Liver (tissue), 8 donors: ENCODE measurements at regions not wholly inside any gene's neighbourhood (a gene's known extent, or its start where the extent isn't known, plus 50 kb on each side); places are given as distances from the start of the nearest gene placed in this dataset.

ENCODE experiments used
- DNase-seq: peaks from one replicate; pipeline ENCODE4 v3.0.0-alpha.2; 2017; ENCODE audit warnings: low spot score
- H3K27ac ChIP-seq, 2 donors: one replicate each; pipeline ENCODE4 v1.7.0; 2013; ENCODE audit warnings: inconsistent platforms in 2 of 2, low read length in 2 of 2, control low read depth in 1 of 2, low read depth in 1 of 2, mild to moderate bottlenecking in 1 of 2
- H3K27me3 ChIP-seq, 4 donors: one replicate each; pipeline versions ENCODE4 v1.6.1 to v1.7.0; 2013; ENCODE audit warnings: low read length in 3 of 4, inconsistent platforms in 1 of 4, mild to moderate bottlenecking in 1 of 4, moderate library complexity in 1 of 4; ENCODE audit not compliant: control insufficient read depth in 4 of 4, insufficient read depth in 4 of 4
- H3K36me3 ChIP-seq, 4 donors: one replicate each; pipeline versions ENCODE4 v1.6.1 to v1.7.0; 2013; ENCODE audit warnings: low read length in 3 of 4, mild to moderate bottlenecking in 3 of 4, low read depth in 1 of 4, moderate library complexity in 1 of 4; ENCODE audit not compliant: control insufficient read depth in 4 of 4, insufficient read depth in 3 of 4
- H3K4me1 ChIP-seq, 4 donors: one replicate each; pipeline versions ENCODE4 v1.6.1 to v1.7.0; 2013; ENCODE audit warnings: low read length in 3 of 4, mild to moderate bottlenecking in 3 of 4, moderate library complexity in 1 of 4; ENCODE audit not compliant: control insufficient read depth in 4 of 4, insufficient read depth in 4 of 4
- H3K4me3 ChIP-seq, 3 donors: one replicate each; pipeline versions ENCODE4 v1.6.1 to v1.7.0; 2013; ENCODE audit warnings: low read length in 3 of 3, control low read depth in 1 of 3, low read depth in 1 of 3, mild to moderate bottlenecking in 1 of 3
- H3K9ac ChIP-seq, 2 donors: one replicate each; pipeline ENCODE4 v1.7.0; 2013; ENCODE audit warnings: low read length in 2 of 2, mild to moderate bottlenecking in 2 of 2, moderate library complexity in 2 of 2, control low read depth in 1 of 2, low read depth in 1 of 2
- H3K9me3 ChIP-seq, 4 donors: one replicate each; pipeline versions ENCODE4 v1.6.1 to v1.7.0; 2013; ENCODE audit warnings: low read length in 3 of 4; ENCODE audit not compliant: control insufficient read depth in 4 of 4
- ATF3 ChIP-seq: IDR thresholded peaks from 2 replicates; pipeline ENCODE4 v1.6.1; 2016; ENCODE audit warnings: antibody characterized with exemption
- CTCF ChIP-seq: fragments of 150-350 bp; IDR thresholded peaks from 2 replicates; pipeline ENCODE4 v1.5.1; 2017; ENCODE audit warnings: improper control_type of control experiment, low read depth, low read length; ENCODE audit not compliant: missing input control
- EGR1 ChIP-seq, 2 donors: IDR thresholded peaks; 2 replicates each; pipeline ENCODE4 v1.6.1; 2016 to 2018; ENCODE audit warnings: antibody characterized with exemption in 2 of 2, low read depth in 2 of 2
- FOXA1 ChIP-seq: IDR thresholded peaks from 2 replicates; pipeline ENCODE4 v1.6.1; 2016; ENCODE audit warnings: antibody characterized with exemption
- GABPA ChIP-seq, 2 donors: IDR thresholded peaks in 1 of 2; conservative IDR thresholded peaks in 1 of 2; 2 replicates each; pipeline ENCODE4 v1.6.1; 2016; ENCODE audit warnings: antibody characterized with exemption in 2 of 2, mild to moderate bottlenecking in 1 of 2, moderate library complexity in 1 of 2
- JUND ChIP-seq, 2 donors: IDR thresholded peaks; 2 replicates each; pipeline ENCODE4 v1.6.1; 2016; ENCODE audit warnings: antibody characterized with exemption in 2 of 2
- MAX ChIP-seq: IDR thresholded peaks from 2 replicates; pipeline ENCODE4 v1.6.1; 2016; ENCODE audit warnings: antibody characterized with exemption
- NR2F2 ChIP-seq: IDR thresholded peaks from 2 replicates; pipeline ENCODE4 v1.6.1; 2016; ENCODE audit warnings: antibody characterized with exemption
- REST ChIP-seq: IDR thresholded peaks from 2 replicates; pipeline ENCODE4 v1.6.1; 2016; ENCODE audit warnings: antibody characterized with exemption, mild to moderate bottlenecking
- RXRA ChIP-seq, 2 donors: IDR thresholded peaks; 2 replicates each; pipeline ENCODE4 v1.6.1; 2017 to 2018; ENCODE audit warnings: antibody characterized with exemption in 2 of 2, mild to moderate bottlenecking in 1 of 2
- SP1 ChIP-seq: IDR thresholded peaks from 2 replicates; pipeline ENCODE4 v1.6.1; 2018; ENCODE audit warnings: antibody characterized with exemption, mild to moderate bottlenecking
- TAF1 ChIP-seq: conservative IDR thresholded peaks from 2 replicates; pipeline ENCODE4 v1.6.1; 2016; ENCODE audit warnings: antibody characterized with exemption, mild to moderate bottlenecking
- YY1 ChIP-seq: IDR thresholded peaks from 2 replicates; pipeline ENCODE4 v1.6.1; 2016; ENCODE audit warnings: antibody characterized with exemption, mild to moderate bottlenecking
- ZBTB33 ChIP-seq: IDR thresholded peaks from 2 replicates; pipeline ENCODE4 v1.6.1; 2016; ENCODE audit warnings: antibody characterized with exemption
- whole genome bisulfite sequencing: extraction: QIAGEN DNeasy Blood & Tissue Kit; methylation state at CpG from one replicate; pipeline ENCODE4 v1.1.7; 2013; 5-methylcytosine and 5-hydroxymethylcytosine counted together
- donor health status: healthy.
- donor health status: healthy.
- donor health status: healthy.
- donor health status: healthy.
- donor health status: healthy.

GRCh38 chr4:34466411-34466810, 1777.9 kb downstream of the ARAP2 start:
- 28% methylated on average over 1 of the region's 1 CpG for WGBS
- peaks cover 0 to 2% (median 0%) of the 10 kb centered on the region in 4 donors for H3K27me3 ChIP-seq
- no peak overlapping the region for H3K4me3 ChIP-seq
- DNase-seq, result no peak
- no peaks in the 10 kb centered on the region for H3K36me3 ChIP-seq
- no peaks in the 10 kb centered on the region for H3K9me3 ChIP-seq
- no peaks in the 10 kb centered on the region for H3K4me1 ChIP-seq
- TF ChIP-seq ZBTB33 (no peak), GABPA (IDR thresholded peaks at IDR 0.05 in 1 of 2, conservative IDR thresholded peaks at IDR 0.05 in 1 of 2) (no peak), CTCF (no peak), JUND (IDR thresholded peaks at IDR 0.05) (no peak), TAF1 (no peak), REST (no peak), ATF3 (no peak), NR2F2 (no peak)
- no peak overlapping the region for H3K9ac ChIP-seq
- no peak overlapping the region for H3K27ac ChIP-seq

GRCh38 chr4:34469516-34469915, 1774.8 kb downstream of the ARAP2 start:
- no peak for DNase-seq

More at GRCh38 chr4:34469516-34469915, 1774.8 kb downstream of the ARAP2 start:
- 65% methylated on average over 2 of the region's 2 CpGs for WGBS
- Histone ChIP-seq H3K9me3 (no peaks in the 10 kb centered on the region), H3K27ac (no peak overlapping the region), H3K27me3 (peaks cover 0 to 2% (median 0%) of the 10 kb centered on the region in 4 donors), H3K36me3 (no peaks in the 10 kb centered on the region), H3K4me3 (no peak overlapping the region), H3K9ac (no peak overlapping the region), H3K4me1 (no peaks in the 10 kb centered on the region)
- no peak for TF ChIP-seq RXRA (IDR thresholded peaks at IDR 0.05)
- TF ChIP-seq TAF1, result no peak
- no peak for TF ChIP-seq ZBTB33
- no peak for TF ChIP-seq NR2F2
- no peak for TF ChIP-seq JUND (IDR thresholded peaks at IDR 0.05)
- TF ChIP-seq FOXA1, result no peak
- TF ChIP-seq YY1, result no peak
- no peak for TF ChIP-seq SP1
- TF ChIP-seq GABPA (IDR thresholded peaks at IDR 0.05 in 1 of 2, conservative IDR thresholded peaks at IDR 0.05 in 1 of 2), result no peak
- no peak for TF ChIP-seq REST
- TF ChIP-seq MAX, result no peak
- no peak for TF ChIP-seq EGR1 (IDR thresholded peaks at IDR 0.05; ENCODE audit: low read depth in 2 of 2)
